IMR-90 (cell line): ENCODE measurements at regions not wholly inside any gene's neighbourhood (a gene's known extent, or its start where the extent isn't known, plus 50 kb on each side); places are given as distances from the start of the nearest gene placed in this dataset.
A peak's percentile ranks its signal among the peaks of the same experiment; 100 is the strongest.

Experiments used
- ATAC-seq: fragments of 200-7000 bp; cut with Tn5 transposase; 2 replicates; pipeline ENCODE4 v1.9.1; 2020; ENCODE audit warnings: low read depth, mild to moderate bottlenecking, moderate library complexity
- BruUV-seq: library from RNA; stranded (reverse); fragments of 400-500 nt; replicated peaks from 2 replicates; lab custom pipeline; 2021; lab: Mats Ljungman, UMichigan
- CTCF ChIA-PET: fragments of 300-600 bp; formaldehyde crosslinking; extraction: SDS; loops from one replicate; lab custom pipeline; 2021; ENCODE audit warnings: antibody characterized with exemption; lab: Yijun Ruan, JAX
- POLR2A ChIA-PET: fragments of 300-600 bp; sonication (Branson Sonifier 250); formaldehyde crosslinking; loops from one replicate; lab custom pipeline; 2022; ENCODE audit warnings: antibody characterized with exemption; ENCODE audit not compliant: unreplicated experiment; lab: Charles Lee
- DNase-seq: peaks from one replicate; pipeline ENCODE4 v3.0.0; 2013
- H2AFZ ChIP-seq: replicated peaks from 2 replicates; pipeline ENCODE3; 2013; ENCODE audit warnings: low read length, mild to moderate bottlenecking; ENCODE audit not compliant: poor library complexity
- H2AK5ac ChIP-seq: 2 replicates; pipeline ENCODE4 v1.6.1; 2013; ENCODE audit warnings: low read depth, low read length, inconsistent platforms
- H2AK9ac ChIP-seq: replicated peaks from 2 replicates; pipeline ENCODE3; 2013; ENCODE audit warnings: mild to moderate bottlenecking, low read depth, low read length, moderate library complexity; ENCODE audit not compliant: poor library complexity
- H2BK120ac ChIP-seq: 2 replicates; pipeline ENCODE4 v1.6.1; 2013; ENCODE audit warnings: low read depth, low read length, inconsistent platforms
- H2BK15ac ChIP-seq: 3 replicates; pipeline ENCODE4 v1.6.1; 2013; ENCODE audit warnings: low read depth, low read length, inconsistent platforms
- H2BK20ac ChIP-seq: 2 replicates; pipeline ENCODE4 v1.6.1; 2013; ENCODE audit warnings: low read depth, mild to moderate bottlenecking, inconsistent platforms, low read length, moderate library complexity
- H2BK5ac ChIP-seq: 2 replicates; pipeline ENCODE4 v1.6.1; 2013; ENCODE audit warnings: mild to moderate bottlenecking, low read depth, low read length, inconsistent platforms; ENCODE audit not compliant: poor library complexity, severe bottlenecking
- H3K14ac ChIP-seq: replicated peaks from 2 replicates; pipeline ENCODE4 v1.6.1; 2013; ENCODE audit warnings: low read depth, low read length, inconsistent platforms
- H3K18ac ChIP-seq: 2 replicates; pipeline ENCODE4 v1.6.1; 2013; ENCODE audit warnings: low read depth, low read length, control low read depth
- H3K23ac ChIP-seq: 2 replicates; pipeline ENCODE4 v1.6.1; 2013; ENCODE audit warnings: low read depth, low read length, inconsistent platforms
- H3K27ac ChIP-seq: 2 replicates; pipeline ENCODE4 v1.5.1; 2013; ENCODE audit warnings: mild to moderate bottlenecking, control low read depth, low read length; ENCODE audit not compliant: insufficient read depth
- H3K27me3 ChIP-seq: 2 replicates; pipeline ENCODE4 v1.6.1; 2013; ENCODE audit warnings: low read length; ENCODE audit not compliant: control insufficient read depth, insufficient read depth
- H3K36me3 ChIP-seq: 2 replicates; pipeline ENCODE4 v1.6.1; 2013; ENCODE audit warnings: low read length, mixed read lengths; ENCODE audit not compliant: control insufficient read depth, insufficient read depth
- H3K4ac ChIP-seq: 2 replicates; pipeline ENCODE4 v1.6.1; 2013; ENCODE audit warnings: low read depth, low read length, inconsistent platforms
- H3K4me1 ChIP-seq: 2 replicates; pipeline ENCODE4 v1.6.1; 2013; ENCODE audit warnings: low read length, mixed read lengths; ENCODE audit not compliant: control insufficient read depth, insufficient read depth
- H3K4me2 ChIP-seq: 2 replicates; pipeline ENCODE4 v1.6.1; 2013; ENCODE audit warnings: low read depth, mild to moderate bottlenecking, control low read depth, low read length, moderate library complexity
- H3K4me3 ChIP-seq: 2 replicates; pipeline ENCODE4 v1.5.1; 2013; ENCODE audit warnings: low read depth, mild to moderate bottlenecking, control low read depth, low read length, moderate library complexity; ENCODE audit not compliant: insufficient read depth
- H3K56ac ChIP-seq: 2 replicates; pipeline ENCODE4 v1.6.1; 2013; ENCODE audit warnings: low read length, inconsistent platforms; ENCODE audit not compliant: insufficient read depth; ENCODE audit errors: extremely low read depth
- H3K79me1 ChIP-seq, 2 experiments: 2 replicates each; pipeline ENCODE4 v1.6.1; 2013; ENCODE audit warnings: low read length in 2 of 2, inconsistent platforms in 1 of 2, low read depth in 1 of 2
- H3K9ac ChIP-seq: 2 replicates; pipeline ENCODE4 v1.6.1; 2013; ENCODE audit warnings: low read depth, low read length, control low read depth
- H3K9me1 ChIP-seq: 2 replicates; pipeline ENCODE4 v1.6.1; 2013; ENCODE audit warnings: low read length, inconsistent platforms; ENCODE audit not compliant: insufficient read depth
- H3K9me3 ChIP-seq: 2 replicates; pipeline ENCODE4 v1.6.1; 2013; ENCODE audit warnings: low read length; ENCODE audit not compliant: control insufficient read depth, insufficient read depth
- H4K20me1 ChIP-seq: 2 replicates; pipeline ENCODE4 v1.6.1; 2013; ENCODE audit warnings: low read length, inconsistent platforms; ENCODE audit not compliant: insufficient read depth
- H4K5ac ChIP-seq: 2 replicates; pipeline ENCODE4 v1.6.1; 2013; ENCODE audit warnings: mild to moderate bottlenecking, low read depth, low read length, control low read depth
- H4K8ac ChIP-seq, 2 experiments: 2 replicates each; pipeline ENCODE4 v1.6.1; 2013; ENCODE audit warnings: low read depth in 2 of 2, low read length in 2 of 2, control low read depth in 1 of 2, inconsistent platforms in 1 of 2
- H4K91ac ChIP-seq: 2 replicates; pipeline ENCODE4 v1.6.1; 2013; ENCODE audit warnings: low read depth, low read length, inconsistent platforms; ENCODE audit not compliant: insufficient read depth
- CEBPB ChIP-seq: IDR thresholded peaks from 2 replicates; pipeline ENCODE4 v1.6.1; 2012; ENCODE audit warnings: low read depth, low read length, improper control_type of control experiment
- CHD1 ChIP-seq: IDR thresholded peaks from 2 replicates; pipeline ENCODE4 v1.6.1; 2012; ENCODE audit warnings: low read depth, low read length, improper control_type of control experiment
- FOS ChIP-seq: fragments of 150-350 bp; IDR thresholded peaks from 2 replicates; pipeline ENCODE4 v1.6.1; 2016; ENCODE audit warnings: low read depth, low read length
- MAZ ChIP-seq: IDR thresholded peaks from 2 replicates; pipeline ENCODE4 v1.6.1; 2012; ENCODE audit warnings: low read depth, mild to moderate bottlenecking, low read length, improper control_type of control experiment, moderate library complexity, borderline replicate concordance
- NFE2L2 ChIP-seq: fragments of 150-350 bp; IDR thresholded peaks from 2 replicates; pipeline ENCODE4 v1.6.1; 2016; ENCODE audit warnings: low read depth, mild to moderate bottlenecking, low read length
- RAD21 ChIP-seq: IDR thresholded peaks from 2 replicates; pipeline ENCODE4 v1.6.1; 2012; ENCODE audit warnings: low read length, improper control_type of control experiment
- RFX5 ChIP-seq: IDR thresholded peaks from 2 replicates; pipeline ENCODE4 v1.8.0; 2012; ENCODE audit warnings: low read depth, mild to moderate bottlenecking, low read length, moderate library complexity
- WGBS, 2 experiments: methylation state at CpG; one replicate each; pipeline versions ENCODE4 v1.1.5 to v1.1.7; 2013; ENCODE audit warnings: missing lambda C conversion rate in 2 of 2; ENCODE audit not compliant: insufficient read length in 1 of 2; ENCODE audit errors: extremely low coverage in 2 of 2; 5-methylcytosine and 5-hydroxymethylcytosine counted together
- dilution Hi-C: fragments of 300-500 bp; cut with HindIII; formaldehyde crosslinking; loops from one replicate; pipeline ENCODE4 v1.14.3; 2018; ENCODE audit warnings: low sequenced_read_pairs; ENCODE audit not compliant: unreplicated experiment
- in situ Hi-C: fragments of 300-500 bp; cut with MboI; formaldehyde crosslinking; loops from 3 replicates; pipeline ENCODE4 v1.14.3; 2019; ENCODE audit warnings: low sequenced_read_pairs, inconsistent platforms, mixed read lengths
- intact Hi-C: fragments of 100-400 bp; cut with micrococcal nuclease; formaldehyde crosslinking; loops from 2 replicates; pipeline ENCODE4 v1.10.0; 2022
- TF ChIP-seq, protein P1 (sequence below): fragments of 150-350 bp; IDR thresholded peaks from 2 replicates; pipeline ENCODE4 v1.6.1; 2016; ENCODE audit warnings: low read depth, mild to moderate bottlenecking, low read length, moderate library complexity, borderline replicate concordance

DNA sequence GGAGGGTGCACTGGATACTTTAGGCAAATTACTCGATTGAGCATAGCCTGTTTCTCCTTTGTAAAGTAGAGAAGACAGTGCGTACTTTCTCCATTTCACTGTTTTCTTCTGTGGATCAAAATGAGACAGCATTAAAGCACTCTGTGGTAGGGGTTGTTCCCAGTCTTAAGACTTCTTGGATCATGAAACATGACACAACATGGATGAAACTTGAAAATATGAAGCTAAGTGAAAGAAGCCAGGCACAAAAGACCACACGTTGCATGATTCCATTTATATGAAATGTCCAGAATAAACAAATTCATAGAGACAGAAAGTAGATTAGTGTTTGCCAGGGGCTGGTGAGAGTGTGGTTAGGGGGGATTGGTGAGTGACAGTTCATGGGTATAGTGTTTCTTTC lies 61.8 kb upstream of the MED9 start:
- Histone ChIP-seq H2BK5ac (peak overlapping the region; percentile 97), H2AFZ (peak overlapping the region; percentile 81), H3K9me1 (peaks cover 19% of the 10 kb centered on the region), H3K27ac (no peak overlapping the region), H3K4me2 (no peak overlapping the region), H2AK5ac (peak overlapping the region; percentile 78), H3K4me1 (peaks cover 25% of the 10 kb centered on the region), H4K8ac (peak overlapping the region in 1 of 2 experiments; percentile 56; a peak in 3 of 4 replicates), H3K14ac (peak overlapping the region; percentile 39), H3K36me3 (no peaks in the 10 kb centered on the region), H3K9me3 (no peaks in the 10 kb centered on the region), H3K18ac (peak overlapping the region; percentile 10; the same call in 1 of the 2 replicates), H2BK15ac (peak overlapping the region; percentile 25; the same call in 1 of the 3 replicates), H3K79me1 (no peaks in the 10 kb centered on the region), H3K27me3 (no peaks in the 10 kb centered on the region), H3K9ac (no peak overlapping the region), H4K5ac (peak overlapping the region; percentile 42; the same call in 1 of the 2 replicates), H4K91ac (peak overlapping the region; percentile 82), H3K56ac (no peak overlapping the region; the same call in 1 of the 2 replicates), H3K23ac (no peak overlapping the region), H3K4ac (peak overlapping the region; percentile 88), H3K4me3 (no peak overlapping the region), H2AK9ac (no peak overlapping the region), H2BK120ac (peak overlapping the region; percentile 88), H4K20me1 (no peaks in the 10 kb centered on the region), H2BK20ac (peak overlapping the region; percentile 79)
- ATAC-seq (no peak), DNase-seq (peak; percentile 19)
- CTCF ChIA-PET, result interaction anchor here (0.6 to 1.3 kb wide), 2 partner anchors 21 to 45 kb away, joined by 3 read pairs; no protein-coding TSS in a partner anchor
- BruUV-seq, result no TSS peak
- TF ChIP-seq MAZ (no peak), NFE2L2 (no peak), RAD21 (no peak), FOS (no peak), CEBPB (no peak), CHD1 (no peak), RFX5 (no peak)
- TF ChIP-seq, protein P1, sequence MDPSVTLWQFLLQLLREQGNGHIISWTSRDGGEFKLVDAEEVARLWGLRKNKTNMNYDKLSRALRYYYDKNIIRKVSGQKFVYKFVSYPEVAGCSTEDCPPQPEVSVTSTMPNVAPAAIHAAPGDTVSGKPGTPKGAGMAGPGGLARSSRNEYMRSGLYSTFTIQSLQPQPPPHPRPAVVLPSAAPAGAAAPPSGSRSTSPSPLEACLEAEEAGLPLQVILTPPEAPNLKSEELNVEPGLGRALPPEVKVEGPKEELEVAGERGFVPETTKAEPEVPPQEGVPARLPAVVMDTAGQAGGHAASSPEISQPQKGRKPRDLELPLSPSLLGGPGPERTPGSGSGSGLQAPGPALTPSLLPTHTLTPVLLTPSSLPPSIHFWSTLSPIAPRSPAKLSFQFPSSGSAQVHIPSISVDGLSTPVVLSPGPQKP, result no peak
- POLR2A ChIA-PET, result no interaction called here
- no CpG with 5 or more reads among the region's 3 CpGs for WGBS, 2 experiments
- dilution Hi-C loops (no loop called here), intact Hi-C loops (no loop called here), in situ Hi-C loops (no loop called here)
